ENCODE measurements at regions not wholly inside any gene's neighbourhood (a gene's known extent, or its start where the extent isn't known, plus 50 kb on each side); places are given as distances from the start of the nearest gene placed in this dataset.

DNA sequence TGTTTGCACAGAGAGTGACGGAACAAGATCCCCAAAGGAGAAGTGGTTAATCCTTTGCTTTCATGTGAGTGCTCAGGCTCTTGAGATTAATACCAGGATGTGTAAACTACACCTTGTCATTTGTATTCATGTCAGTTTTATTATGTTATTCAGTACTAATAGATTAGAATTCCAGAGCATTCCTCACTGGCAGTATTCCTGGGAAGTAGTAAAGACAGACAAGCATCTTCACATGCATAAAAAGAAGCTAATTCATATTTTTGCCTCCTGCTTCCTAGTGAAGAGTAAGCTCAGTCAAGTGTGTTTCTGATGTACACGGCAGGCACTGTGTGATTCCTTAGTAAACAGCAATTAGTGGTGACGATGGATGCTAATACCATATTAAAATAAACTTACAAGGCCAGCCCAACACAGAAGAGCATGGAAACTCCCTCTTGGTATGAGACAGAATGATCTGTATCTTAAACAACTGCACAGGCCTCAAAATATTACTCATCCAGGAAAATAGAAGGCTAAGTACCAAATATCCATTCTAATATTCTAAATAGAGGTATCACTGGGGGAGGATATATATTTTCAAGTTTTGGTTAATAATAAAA, 336.8 kb upstream of the MCTP2 start:
- TF ChIP-seq RAD21 (IDR thresholded peaks at IDR 0.05; ENCODE audit: low read length) (no peak), FOSL2 (IDR thresholded peaks at IDR 0.05; ENCODE audit: borderline replicate concordance, low read depth) (no peak)
- TF ChIP-seq, protein P1, sequence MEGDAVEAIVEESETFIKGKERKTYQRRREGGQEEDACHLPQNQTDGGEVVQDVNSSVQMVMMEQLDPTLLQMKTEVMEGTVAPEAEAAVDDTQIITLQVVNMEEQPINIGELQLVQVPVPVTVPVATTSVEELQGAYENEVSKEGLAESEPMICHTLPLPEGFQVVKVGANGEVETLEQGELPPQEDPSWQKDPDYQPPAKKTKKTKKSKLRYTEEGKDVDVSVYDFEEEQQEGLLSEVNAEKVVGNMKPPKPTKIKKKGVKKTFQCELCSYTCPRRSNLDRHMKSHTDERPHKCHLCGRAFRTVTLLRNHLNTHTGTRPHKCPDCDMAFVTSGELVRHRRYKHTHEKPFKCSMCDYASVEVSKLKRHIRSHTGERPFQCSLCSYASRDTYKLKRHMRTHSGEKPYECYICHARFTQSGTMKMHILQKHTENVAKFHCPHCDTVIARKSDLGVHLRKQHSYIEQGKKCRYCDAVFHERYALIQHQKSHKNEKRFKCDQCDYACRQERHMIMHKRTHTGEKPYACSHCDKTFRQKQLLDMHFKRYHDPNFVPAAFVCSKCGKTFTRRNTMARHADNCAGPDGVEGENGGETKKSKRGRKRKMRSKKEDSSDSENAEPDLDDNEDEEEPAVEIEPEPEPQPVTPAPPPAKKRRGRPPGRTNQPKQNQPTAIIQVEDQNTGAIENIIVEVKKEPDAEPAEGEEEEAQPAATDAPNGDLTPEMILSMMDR (IDR thresholded peaks at IDR 0.05): no peak

Measured in SK-N-SH (cell line).